ENCODE measurements at regions not wholly inside any gene's neighbourhood (a gene's known extent, or its start where the extent isn't known, plus 50 kb on each side); places are given as distances from the start of the nearest gene placed in this dataset.
"Not testable (repeated sequence)": the region's sequence is repeated elsewhere in the genome, so short reads cannot be mapped to it uniquely, and the experiment has no call there.

- no peak for DNase-seq
Measured at GRCh38 chr6:4366635-4367395, 231.4 kb upstream of the ECI2 start.

GRCh38 chr6:4365686-4366085 is 230.3 kb upstream of the ECI2 start:
- DNase-seq = no peak

GRCh38 chr6:4364711-4365110 is 229.3 kb upstream of the ECI2 start:
- DNase-seq = no peak

GRCh38 chr6:4364172-4364571 is 228.8 kb upstream of the ECI2 start:
- DNase-seq = no peak

- DNase-seq = no peak
Measured at GRCh38 chr6:4363656-4364055, 228.3 kb upstream of the ECI2 start.

GRCh38 chr6:4362326-4362725 is 227.0 kb upstream of the ECI2 start:
- DNase-seq = no peak

- DNase-seq = no peak
Measured at GRCh38 chr6:4360920-4361319, 225.5 kb upstream of the ECI2 start.

GRCh38 chr6:4359108-4359730 is 223.8 kb upstream of the ECI2 start:
- no peak for DNase-seq

- no peak for DNase-seq
Measured at GRCh38 chr6:4358414-4359107, 223.2 kb upstream of the ECI2 start.

GRCh38 chr6:4357660-4358152 is 222.3 kb upstream of the ECI2 start:
- DNase-seq = not testable (repeated sequence)

GRCh38 chr6:4356899-4357659 is 221.7 kb upstream of the ECI2 start:
- no peak for DNase-seq

- no peak for DNase-seq
Measured at GRCh38 chr6:4355241-4355640, 219.9 kb upstream of the ECI2 start.

GRCh38 chr6:4354181-4354580 is 218.8 kb upstream of the ECI2 start:
- DNase-seq = no peak

- DNase-seq = no peak
Measured at GRCh38 chr6:4352731-4353130, 217.4 kb upstream of the ECI2 start.

GRCh38 chr6:4352322-4352669 is 216.9 kb upstream of the ECI2 start:
- no peak for DNase-seq

GRCh38 chr6:4351520-4352321 is 216.3 kb upstream of the ECI2 start:
- no peak for DNase-seq

GRCh38 chr6:4350567-4351519 is 215.5 kb upstream of the ECI2 start:
- no peak for DNase-seq

GRCh38 chr6:4349931-4350330 is 214.6 kb upstream of the ECI2 start:
- no peak for DNase-seq

- no peak for DNase-seq
Measured at GRCh38 chr6:4349323-4349722, 213.9 kb upstream of the ECI2 start.

GRCh38 chr6:4348462-4349112 is 213.2 kb upstream of the ECI2 start:
- DNase-seq = no peak

GRCh38 chr6:4347877-4348276 is 212.5 kb upstream of the ECI2 start:
- no peak for DNase-seq
